ENCODE measurements at regions not wholly inside any gene's neighbourhood (a gene's known extent, or its start where the extent isn't known, plus 50 kb on each side); places are given as distances from the start of the nearest gene placed in this dataset.
"Not testable (repeated sequence)": the region's sequence is repeated elsewhere in the genome, so short reads cannot be mapped to it uniquely, and the experiment has no call there.

DNA sequence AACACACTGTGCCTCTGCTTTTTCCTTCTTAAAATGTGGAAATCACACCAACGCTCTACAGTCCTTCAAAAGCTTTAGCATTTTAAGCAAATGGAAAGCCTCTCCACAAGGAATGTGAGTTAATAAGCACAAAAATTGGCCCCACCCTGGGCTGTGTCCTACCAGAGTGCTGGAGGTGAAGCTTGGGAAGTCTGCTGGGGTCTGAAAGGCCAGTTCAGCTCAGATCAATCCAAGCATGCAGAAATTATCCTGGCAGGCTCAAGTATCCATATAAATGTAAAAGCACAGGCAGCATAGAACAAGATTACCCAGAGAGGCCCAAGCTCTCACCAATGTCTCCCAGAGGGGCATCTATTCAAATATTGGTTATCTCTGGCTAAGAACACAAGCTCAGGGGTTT, 98.5 kb downstream of the ESM1 start:
- intact Hi-C loops (cut with DNase I) = no loop called here
- DNase-seq (ENCODE audit: low spot score) = no peak

GRCh38 chr5:54885636-54886035, 99.8 kb downstream of the ESM1 start:
- DNase-seq (ENCODE audit: low spot score) = no peak
- intact Hi-C loops (cut with DNase I) = no loop called here

DNA sequence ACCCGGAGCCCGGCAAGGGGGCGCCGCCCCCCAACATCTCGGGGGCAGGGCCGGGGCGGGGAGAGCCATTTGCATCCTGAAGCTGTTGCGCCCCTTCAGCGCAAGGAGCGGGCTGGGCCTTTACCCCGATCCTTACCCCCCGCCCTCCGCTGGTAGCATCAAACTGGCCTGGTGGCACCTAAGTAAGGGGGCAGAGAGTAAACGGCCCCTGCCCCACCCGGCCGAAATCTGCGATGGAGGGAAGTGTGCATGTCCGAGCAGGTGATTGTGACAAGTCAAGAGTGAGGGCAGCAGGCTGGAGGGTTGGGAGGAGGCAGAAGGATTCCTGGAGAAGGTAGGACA, 101.2 kb downstream of the ESM1 start:
- intact Hi-C loops (cut with DNase I) = no loop called here
- DNase-seq (ENCODE audit: low spot score) = no peak

DNA sequence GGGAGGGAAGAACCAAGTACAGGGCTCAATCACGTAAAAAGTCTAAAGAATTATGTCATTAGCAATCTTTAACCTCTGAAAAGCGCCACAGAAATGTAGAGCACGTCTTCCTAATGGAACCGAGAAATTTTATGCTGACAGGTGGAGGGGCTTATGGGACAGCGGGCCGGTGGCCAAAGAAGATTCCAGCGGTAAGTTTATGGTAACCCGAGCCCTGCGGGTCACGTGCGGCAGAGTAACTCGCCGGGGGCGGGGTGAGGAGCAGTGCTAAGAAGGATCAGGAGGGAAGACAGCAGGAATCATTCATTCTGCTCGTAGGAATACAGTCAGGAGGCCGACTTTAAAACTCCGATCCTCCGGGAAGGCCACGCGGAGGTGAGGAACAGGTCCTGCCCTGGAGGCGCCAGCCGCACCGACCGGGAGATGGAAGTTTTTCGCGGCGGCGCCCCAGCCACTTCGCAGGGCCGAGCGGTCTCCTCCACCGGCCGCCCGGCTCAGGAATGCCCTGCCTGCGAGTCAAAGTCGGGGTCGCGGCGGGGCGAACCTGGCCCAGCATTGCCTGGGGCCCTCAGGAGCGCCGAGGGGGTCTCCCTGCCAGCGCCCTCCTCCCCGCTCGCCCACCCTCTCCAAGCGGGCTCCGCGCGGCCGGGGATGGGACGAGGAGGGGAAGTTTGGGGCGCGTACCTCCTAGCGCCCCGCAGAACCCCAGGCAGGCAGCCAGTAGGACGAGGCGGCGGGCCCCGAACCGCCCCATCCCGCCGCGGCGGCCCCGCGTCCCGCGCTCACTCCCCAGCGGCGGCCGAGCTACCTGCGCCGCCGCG, 101.8 kb downstream of the ESM1 start:
- intact Hi-C loops (cut with DNase I) = no loop called here
- DNase-seq (ENCODE audit: low spot score) = no peak

DNA sequence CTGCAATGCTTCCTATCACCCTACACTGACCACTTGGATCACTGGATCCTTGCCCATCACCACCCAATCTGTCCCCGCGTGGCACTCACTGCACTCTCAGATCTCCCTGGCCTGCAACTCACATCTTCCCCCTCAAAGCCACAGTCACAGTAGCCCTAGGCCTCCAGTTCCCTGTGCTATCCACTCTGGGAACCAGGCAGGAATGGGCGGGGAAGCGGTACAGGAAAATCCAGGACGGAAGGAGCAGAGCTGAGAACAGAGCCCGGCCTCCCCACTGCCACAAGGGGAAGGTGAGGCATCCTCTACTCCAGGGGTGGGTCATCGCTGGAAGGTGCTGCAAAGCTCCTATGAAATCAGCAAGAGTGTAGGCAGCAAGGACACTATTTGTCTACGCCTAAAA, 102.6 kb downstream of the ESM1 start:
- no peak for DNase-seq (ENCODE audit: low spot score)
- intact Hi-C loops (cut with DNase I) = no loop called here

- intact Hi-C loops (cut with DNase I) = no loop called here
- no peak for DNase-seq (ENCODE audit: low spot score)
Observed at GRCh38 chr5:54882101-54882500, 103.3 kb downstream of the ESM1 start.

DNA sequence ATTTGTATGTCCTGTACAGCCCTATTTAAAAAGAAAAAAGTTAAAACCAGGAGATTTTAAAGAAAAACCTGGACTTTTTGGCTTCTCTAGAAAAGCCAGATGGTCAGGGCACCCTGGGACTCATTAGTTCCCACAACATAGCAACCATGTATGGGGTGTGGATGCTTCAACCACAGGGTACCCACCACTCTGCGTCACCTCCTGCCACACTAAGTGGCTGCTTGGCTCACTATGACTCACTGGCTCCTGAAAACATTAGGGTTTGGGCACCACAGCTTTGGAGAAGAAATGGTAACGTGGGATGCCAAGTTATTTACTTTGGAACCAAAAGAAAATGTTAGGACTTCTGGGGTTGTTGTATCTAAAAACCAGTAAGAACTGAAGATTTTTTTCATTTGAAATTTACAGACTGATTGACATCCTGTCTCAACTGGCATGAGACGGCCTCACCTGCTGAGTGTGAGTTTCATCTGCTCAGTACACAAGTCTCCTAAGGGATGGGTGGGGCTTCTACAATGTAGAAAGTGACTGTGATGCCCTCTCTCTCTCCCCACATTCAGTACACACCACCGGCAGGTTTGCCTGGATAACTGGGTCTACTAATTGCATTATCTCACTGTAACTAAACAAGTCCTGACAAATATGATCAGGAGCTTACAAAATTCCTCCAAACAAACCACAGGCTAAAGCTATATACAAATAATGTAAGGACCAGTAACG, 103.9 kb downstream of the ESM1 start:
- no peak for DNase-seq (ENCODE audit: low spot score)
- intact Hi-C loops (cut with DNase I) = no loop called here

GRCh38 chr5:54876976-54877375, 108.4 kb downstream of the ESM1 start:
- intact Hi-C loops (cut with DNase I) = no loop called here
- no peak for DNase-seq (ENCODE audit: low spot score)

DNA sequence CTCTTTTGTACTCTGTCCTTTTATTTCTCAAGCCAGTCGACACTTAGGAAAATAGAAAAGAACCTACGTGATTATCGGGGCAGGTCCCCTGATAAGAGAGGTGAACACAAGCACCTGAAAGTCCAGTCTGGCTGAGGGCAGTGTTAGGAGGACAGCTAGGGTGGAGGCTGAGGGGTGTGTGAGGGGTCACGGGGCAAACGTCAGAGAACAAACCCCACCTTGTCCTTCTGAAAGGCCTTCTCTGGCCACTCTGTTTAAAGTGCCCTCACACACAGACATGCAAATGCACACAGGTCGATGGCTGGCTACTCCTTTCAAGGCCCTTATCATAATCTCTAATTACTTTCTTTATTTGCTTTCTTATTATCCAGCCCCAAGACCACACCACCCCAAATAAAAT, 108.8 kb downstream of the ESM1 start:
- no peak for DNase-seq (ENCODE audit: low spot score)
- intact Hi-C loops (cut with DNase I) = no loop called here

GRCh38 chr5:54874337-54875021, 110.9 kb downstream of the ESM1 start:
- intact Hi-C loops (cut with DNase I) = no loop called here
- DNase-seq (ENCODE audit: low spot score) = no peak

GRCh38 chr5:54873691-54874090, 111.7 kb downstream of the ESM1 start:
- intact Hi-C loops (cut with DNase I) = no loop called here
- no peak for DNase-seq (ENCODE audit: low spot score)

DNA sequence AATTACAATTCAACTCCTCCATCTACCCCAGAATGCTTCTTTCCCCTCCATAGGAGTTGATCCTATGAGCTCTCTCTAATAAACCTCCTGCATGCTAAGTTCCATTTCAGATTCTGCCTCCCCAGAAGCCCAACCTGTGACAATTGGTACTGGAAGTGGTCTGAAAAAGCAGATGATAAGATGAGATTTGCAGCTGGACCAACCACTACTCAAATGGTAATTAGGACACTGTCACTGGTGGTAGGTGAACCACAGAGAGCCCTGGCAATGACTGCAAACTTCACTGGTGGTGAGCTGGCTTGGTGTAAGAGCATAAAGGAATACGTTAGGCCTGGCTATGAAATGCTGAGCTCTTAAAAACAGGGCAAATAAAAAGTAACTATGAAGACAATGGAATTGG, 112.6 kb downstream of the ESM1 start:
- intact Hi-C loops (cut with DNase I) = no loop called here
- no peak for DNase-seq (ENCODE audit: low spot score)

DNA sequence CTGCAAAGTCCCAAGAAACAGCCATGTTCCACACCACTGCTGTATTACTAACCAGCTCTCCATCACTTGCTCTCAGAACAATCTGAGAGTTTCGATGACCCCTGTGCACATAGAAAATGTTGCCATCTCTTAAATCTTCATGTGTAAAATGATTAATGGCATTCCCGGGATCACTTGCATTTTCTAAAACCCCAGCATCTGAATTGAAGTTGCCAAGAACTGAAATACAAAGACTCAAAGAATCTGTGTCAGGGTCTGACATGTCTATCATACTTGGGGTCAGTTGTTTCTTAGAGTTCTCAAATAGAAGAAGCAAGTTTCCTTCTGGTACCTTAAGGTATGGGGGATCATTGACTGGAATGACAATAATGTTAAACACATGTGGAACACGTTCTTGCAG, 115.1 kb downstream of the ESM1 start:
- intact Hi-C loops (cut with DNase I) = no loop called here
- no peak for DNase-seq (ENCODE audit: low spot score)

DNA sequence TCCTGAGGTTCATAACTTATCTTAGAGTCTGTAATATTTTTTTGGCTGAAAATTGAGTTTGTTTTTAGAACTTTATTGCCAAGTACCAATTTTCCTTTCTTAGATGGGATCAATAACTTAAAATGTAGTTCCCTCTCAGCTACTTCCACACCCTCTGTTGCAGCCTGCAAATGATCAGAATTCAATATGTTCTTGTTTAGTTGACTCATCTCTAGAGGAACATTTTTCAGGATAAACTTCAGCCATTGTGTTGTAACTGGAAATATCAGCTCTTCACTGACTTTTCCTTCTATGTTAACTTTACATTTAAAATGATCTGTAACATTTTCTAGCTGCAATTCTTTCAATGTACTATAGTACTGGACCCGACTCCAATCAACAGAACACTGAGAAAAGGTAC, 115.7 kb downstream of the ESM1 start:
- intact Hi-C loops (cut with DNase I) = loop anchor here (10.0 kb wide), 1 partner anchor 625 kb away; no protein-coding TSS in a partner anchor
- DNase-seq (ENCODE audit: low spot score) = no peak

DNA sequence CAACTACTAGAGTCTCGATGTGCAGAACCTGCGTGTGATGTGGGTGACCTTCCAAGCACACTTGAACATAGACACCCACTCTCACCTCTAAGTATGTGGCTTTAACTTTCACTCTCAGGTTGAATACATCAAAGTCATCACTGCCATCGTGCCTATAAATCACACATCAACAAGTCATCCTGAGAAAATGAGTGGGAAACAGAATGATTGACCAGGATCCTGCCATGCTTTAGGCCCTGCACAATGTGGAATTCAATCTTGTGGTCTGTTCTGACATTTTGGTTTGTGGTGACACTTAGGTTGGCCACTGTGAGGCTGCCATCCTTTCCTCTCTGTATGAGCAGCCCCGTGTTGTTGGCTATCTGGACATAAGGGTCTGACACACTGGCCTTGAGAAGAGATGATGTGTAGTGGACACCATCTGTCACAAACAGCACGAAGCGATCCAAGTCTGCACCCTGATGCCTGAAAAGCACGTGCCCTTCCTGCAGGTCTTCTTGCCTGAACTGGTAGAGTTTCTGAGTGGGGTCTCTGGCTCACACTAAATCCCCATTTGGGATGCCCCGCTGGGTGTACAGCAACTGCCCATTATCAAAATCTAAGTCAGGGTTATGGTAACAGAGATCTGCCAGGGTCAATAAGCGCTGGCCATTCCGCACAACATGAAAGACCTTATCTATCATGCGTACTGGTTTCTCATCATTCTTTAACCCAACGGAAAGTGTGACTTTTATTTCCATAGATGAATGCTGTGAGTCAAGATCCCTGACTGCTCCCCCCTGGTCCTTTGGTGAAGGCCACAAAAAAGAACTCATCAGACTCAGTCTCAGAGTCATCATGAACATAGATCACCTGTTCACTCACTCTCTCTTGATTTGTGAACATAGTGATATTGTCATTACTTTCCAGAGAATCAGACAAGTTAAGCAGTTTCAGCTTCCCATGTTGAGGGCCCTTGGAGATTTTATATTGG, 116.6 kb downstream of the ESM1 start:
- intact Hi-C loops (cut with DNase I) = loop anchor here (10.0 kb wide), 1 partner anchor 624 kb away; no protein-coding TSS in a partner anchor
- no peak for DNase-seq (ENCODE audit: low spot score)

DNA sequence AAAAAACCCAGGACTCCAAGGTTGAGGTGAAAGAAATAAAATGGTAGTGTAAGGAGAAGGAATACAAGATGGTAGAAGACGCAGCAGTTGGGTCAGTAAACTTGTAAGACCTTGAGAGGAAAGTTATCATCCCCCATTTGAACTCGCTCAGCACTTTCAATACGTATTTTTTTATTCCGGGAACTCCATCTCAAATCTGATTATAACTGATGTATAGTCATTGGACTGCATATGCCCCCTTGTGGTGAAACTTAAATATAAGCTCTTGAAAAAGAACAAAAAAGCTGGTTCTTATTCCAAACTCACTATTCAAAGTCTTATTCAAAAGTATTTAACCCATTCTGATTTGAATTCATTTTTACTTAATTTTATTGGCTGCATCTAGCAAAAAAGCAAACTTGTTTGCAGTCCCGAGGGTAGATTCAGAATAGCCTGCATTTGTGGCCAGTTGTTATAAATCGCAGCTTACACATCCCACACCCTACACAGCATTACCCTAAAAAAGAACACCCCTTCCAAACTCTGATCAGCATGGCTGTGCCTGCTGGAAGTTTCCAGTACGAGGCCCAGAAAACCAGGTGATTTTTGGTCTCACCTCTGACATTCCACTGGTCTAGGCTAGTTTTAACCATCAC, 118.0 kb downstream of the ESM1 start:
- no peak for DNase-seq (ENCODE audit: low spot score)
- intact Hi-C loops (cut with DNase I) = loop anchor here (2.0 to 10.0 kb wide), 2 partner anchors 351 to 623 kb away; partner anchors contain the start of gene SNX18

- intact Hi-C loops (cut with DNase I) = loop anchor here (10.0 kb wide), 1 partner anchor 620 kb away; no protein-coding TSS in a partner anchor
- not testable (repeated sequence) for DNase-seq (ENCODE audit: low spot score)
Observed at GRCh38 chr5:54864911-54865515, 120.4 kb downstream of the ESM1 start.

- no peak for DNase-seq (ENCODE audit: low spot score)
- intact Hi-C loops (cut with DNase I) = loop anchor here (10.0 kb wide), 1 partner anchor 617 kb away; no protein-coding TSS in a partner anchor
Observed at GRCh38 chr5:54862036-54862435, 123.4 kb downstream of the ESM1 start.
